Endothelial cell of hepatic sinusoid (primary cell): ENCODE measurements at regions not wholly inside any gene's neighbourhood (a gene's known extent, or its start where the extent isn't known, plus 50 kb on each side); places are given as distances from the start of the nearest gene placed in this dataset.

ENCODE experiments used
- in situ Hi-C: cut with HindIII; loops from 2 replicates; pipeline ENCODE4 v1.10.0; 2017; ENCODE audit warnings: low sequenced_read_pairs

- in situ Hi-C loops = no loop called here
Measured at GRCh38 chr3:193869221-193870201, 266.4 kb upstream of the HES1 start.

- in situ Hi-C loops = no loop called here
Measured at GRCh38 chr3:193870376-193871219, 265.4 kb upstream of the HES1 start.

GRCh38 chr3:193871220-193871485 is 264.8 kb upstream of the HES1 start:
- in situ Hi-C loops = no loop called here

- in situ Hi-C loops = no loop called here
Measured at GRCh38 chr3:193872265-193872753, 263.6 kb upstream of the HES1 start.

- in situ Hi-C loops = no loop called here
Measured at GRCh38 chr3:193873426-193874201, 262.3 kb upstream of the HES1 start.

GRCh38 chr3:193874512-193874911 is 261.4 kb upstream of the HES1 start:
- in situ Hi-C loops = no loop called here

- in situ Hi-C loops = no loop called here
Measured at GRCh38 chr3:193874997-193875593, 260.9 kb upstream of the HES1 start.

GRCh38 chr3:193875601-193876321 is 260.2 kb upstream of the HES1 start:
- in situ Hi-C loops = no loop called here

- in situ Hi-C loops = no loop called here
Measured at GRCh38 chr3:193879099-193879863, 256.7 kb upstream of the HES1 start.

- in situ Hi-C loops = no loop called here
Measured at GRCh38 chr3:193879864-193880242, 256.1 kb upstream of the HES1 start.

GRCh38 chr3:193882091-193882490 is 253.9 kb upstream of the HES1 start:
- in situ Hi-C loops = no loop called here

- in situ Hi-C loops = no loop called here
Measured at GRCh38 chr3:193883551-193883950, 252.4 kb upstream of the HES1 start.

GRCh38 chr3:193884027-193884426 is 251.9 kb upstream of the HES1 start:
- in situ Hi-C loops = no loop called here

GRCh38 chr3:193884652-193885051 is 251.3 kb upstream of the HES1 start:
- in situ Hi-C loops = no loop called here

GRCh38 chr3:193885832-193886231 is 250.1 kb upstream of the HES1 start:
- in situ Hi-C loops = no loop called here

- in situ Hi-C loops = no loop called here
Measured at GRCh38 chr3:193890016-193890897, 245.7 kb upstream of the HES1 start.

- in situ Hi-C loops = no loop called here
Measured at GRCh38 chr3:193894121-193894863, 241.7 kb upstream of the HES1 start.

GRCh38 chr3:193895409-193895808 is 240.5 kb upstream of the HES1 start:
- in situ Hi-C loops = no loop called here
